ENCODE measurements at regions not wholly inside any gene's neighbourhood (a gene's known extent, or its start where the extent isn't known, plus 50 kb on each side); places are given as distances from the start of the nearest gene placed in this dataset.

- TF ChIP-seq, protein P1, sequence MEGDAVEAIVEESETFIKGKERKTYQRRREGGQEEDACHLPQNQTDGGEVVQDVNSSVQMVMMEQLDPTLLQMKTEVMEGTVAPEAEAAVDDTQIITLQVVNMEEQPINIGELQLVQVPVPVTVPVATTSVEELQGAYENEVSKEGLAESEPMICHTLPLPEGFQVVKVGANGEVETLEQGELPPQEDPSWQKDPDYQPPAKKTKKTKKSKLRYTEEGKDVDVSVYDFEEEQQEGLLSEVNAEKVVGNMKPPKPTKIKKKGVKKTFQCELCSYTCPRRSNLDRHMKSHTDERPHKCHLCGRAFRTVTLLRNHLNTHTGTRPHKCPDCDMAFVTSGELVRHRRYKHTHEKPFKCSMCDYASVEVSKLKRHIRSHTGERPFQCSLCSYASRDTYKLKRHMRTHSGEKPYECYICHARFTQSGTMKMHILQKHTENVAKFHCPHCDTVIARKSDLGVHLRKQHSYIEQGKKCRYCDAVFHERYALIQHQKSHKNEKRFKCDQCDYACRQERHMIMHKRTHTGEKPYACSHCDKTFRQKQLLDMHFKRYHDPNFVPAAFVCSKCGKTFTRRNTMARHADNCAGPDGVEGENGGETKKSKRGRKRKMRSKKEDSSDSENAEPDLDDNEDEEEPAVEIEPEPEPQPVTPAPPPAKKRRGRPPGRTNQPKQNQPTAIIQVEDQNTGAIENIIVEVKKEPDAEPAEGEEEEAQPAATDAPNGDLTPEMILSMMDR (IDR thresholded peaks at IDR 0.05 in 8 of 11, conservative IDR thresholded peaks at IDR 0.05 in 3 of 11): no peak
- TF ChIP-seq POLR2A (IDR thresholded peaks at IDR 0.05) (no peak), POLR2AphosphoS5 (IDR thresholded peaks at IDR 0.05) (no peak)
Measured at GRCh38 chr7:106392590-106392989, 107.8 kb upstream of the NAMPT start.

Measured in spleen (tissue), 7 donors.